Cerebellar nuclear complex (tissue), 1 donor: ENCODE measurements at regions not wholly inside any gene's neighbourhood (a gene's known extent, or its start where the extent isn't known, plus 50 kb on each side); places are given as distances from the start of the nearest gene placed in this dataset.

Experiments
- DNase-seq, 2 experiments: peaks; one replicate each; lab custom pipeline; 2025; lab: John Stamatoyannopoulos, UW

DNA sequence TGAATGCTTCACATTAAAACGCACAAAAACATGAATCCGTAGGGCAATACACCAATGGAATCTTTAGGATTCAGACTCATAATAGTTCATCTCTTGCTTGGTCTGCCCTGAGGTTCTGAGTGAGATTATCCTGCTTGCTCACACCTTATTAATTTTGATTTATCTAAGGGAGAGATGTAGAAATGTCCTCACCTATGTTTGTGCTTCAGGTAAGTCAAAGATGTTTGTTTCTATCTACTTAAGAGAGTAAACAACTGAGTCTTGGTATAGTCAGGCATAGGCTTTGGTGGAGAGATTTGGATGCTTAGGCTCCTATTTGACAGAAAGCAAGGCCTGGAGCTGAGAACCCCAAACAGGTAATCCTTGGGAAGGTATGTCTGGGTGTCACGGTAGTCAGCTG, 231.0 kb upstream of the TNP1 start:
- DNase-seq = no peak

DNA sequence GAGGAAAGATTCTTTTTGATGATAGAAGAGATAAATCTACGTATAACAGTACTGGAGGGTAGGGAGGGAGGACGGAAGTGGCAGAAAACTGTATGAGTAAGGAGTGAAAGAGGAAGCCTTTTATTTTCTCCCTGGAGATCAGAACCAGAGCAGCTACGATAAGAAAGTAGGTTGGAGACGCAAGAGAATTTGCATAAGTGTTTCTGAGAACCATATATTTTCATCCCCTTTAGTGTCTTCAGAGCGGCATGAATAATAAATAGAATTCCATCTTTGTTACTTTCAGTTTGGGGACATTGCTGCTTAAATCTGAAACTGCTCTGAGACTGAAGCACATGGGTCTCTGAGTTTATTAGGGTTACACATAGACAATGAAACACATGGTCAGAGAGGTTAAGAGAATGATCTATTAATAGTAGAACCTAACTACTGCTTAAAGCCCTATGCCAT, 230.2 kb upstream of the TNP1 start:
- no peak for DNase-seq

DNA sequence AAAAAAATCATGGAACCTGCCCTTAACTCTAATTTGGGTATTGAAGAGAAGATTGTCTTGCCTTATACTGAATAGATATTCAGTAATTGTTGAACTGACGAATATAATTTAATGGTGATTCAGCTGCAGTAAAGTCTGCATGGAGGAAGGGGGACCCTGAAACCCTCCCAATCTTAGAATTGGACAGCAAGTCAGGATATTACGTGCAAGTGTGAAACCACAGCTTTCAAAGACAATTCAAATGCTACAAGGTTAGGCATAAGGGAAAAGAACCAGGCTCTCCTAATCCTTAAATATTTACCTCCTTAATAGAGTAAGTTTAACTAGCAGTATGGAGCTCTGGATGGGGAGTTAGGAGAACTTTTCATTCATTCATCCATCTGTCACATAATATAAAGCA, 226.9 kb upstream of the TNP1 start:
- DNase-seq = no peak

DNA sequence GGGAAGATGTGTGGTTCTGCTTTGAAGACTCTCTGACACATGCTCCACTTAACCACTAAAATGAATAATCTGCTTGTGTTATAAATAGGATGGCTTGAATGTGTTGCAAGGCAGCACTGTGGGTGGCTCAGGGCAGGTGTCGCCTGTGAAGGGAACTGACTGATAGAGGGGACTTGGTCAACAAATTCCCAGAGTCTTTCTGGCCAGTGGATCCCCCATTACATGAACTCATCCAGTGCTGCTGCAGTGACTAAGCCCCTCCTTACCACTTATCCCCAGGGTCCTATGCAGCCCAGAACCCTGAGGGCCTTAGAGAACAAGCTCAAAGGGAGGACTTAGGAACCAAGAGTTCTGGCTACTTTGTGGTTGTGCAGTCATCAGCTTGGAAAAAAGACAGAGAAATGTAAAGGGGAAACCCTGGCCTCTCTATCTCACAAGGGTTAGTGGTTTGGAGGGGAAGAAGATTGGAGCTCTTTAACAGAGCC, 226.2 kb upstream of the TNP1 start:
- DNase-seq = no peak

DNA sequence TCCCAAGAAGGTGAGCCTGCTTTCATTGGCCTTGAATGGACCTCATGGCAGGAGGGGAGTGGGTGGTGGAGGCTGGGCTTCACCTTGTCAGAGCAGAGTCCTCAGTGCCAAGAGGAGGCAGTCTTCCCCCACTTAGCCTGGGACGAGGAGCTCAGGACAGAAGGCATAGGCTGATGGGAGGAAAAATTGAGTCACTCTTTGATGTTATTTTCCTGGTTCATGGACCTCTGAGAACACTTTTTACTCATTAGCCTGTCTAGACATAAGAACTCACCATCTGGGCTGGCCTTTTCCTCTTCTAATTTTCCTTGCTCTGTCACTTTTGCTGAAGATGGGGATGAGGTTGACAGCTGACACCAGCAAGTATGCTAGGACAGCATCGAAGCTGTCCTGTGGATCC, 225.7 kb upstream of the TNP1 start:
- DNase-seq = no peak

DNA sequence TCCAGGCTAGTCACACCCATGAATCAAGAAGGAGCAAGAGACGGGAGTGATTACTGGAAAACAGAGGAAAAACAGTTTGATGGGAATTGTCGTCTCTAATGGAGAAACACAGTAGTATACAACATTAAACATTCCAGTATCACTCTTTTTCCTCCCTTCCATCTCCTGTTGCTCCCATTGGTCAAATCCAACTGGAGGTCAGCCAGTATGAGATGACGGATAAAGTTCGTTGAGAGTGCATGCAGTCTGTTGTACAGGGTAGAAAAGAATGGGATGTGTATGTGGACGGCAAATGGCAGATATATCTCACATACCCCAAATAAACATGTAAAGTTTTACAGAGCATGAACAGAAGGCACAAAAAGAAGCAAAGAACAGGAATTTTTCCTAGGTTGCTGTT, 221.9 kb upstream of the TNP1 start:
- DNase-seq = no peak

DNA sequence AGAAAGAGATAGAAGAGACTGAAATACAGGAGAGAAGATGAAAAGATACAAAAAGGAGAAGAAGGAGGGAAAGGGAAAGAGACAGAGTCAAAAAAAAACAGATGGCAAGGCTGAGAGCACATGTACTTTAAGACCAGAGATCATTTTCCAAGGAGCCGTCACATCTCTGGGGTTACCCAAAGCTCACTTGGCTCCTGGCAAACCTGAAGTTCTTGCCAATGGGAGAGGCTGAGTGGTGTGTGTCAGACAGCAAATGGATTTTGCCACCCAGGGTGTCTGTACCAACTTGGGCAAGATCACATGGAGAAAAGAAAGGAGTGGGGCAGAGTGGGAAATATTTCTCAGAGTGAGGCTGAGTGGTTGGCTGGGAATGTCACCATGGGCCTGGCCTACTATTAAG, 219.3 kb upstream of the TNP1 start:
- no peak for DNase-seq

DNA sequence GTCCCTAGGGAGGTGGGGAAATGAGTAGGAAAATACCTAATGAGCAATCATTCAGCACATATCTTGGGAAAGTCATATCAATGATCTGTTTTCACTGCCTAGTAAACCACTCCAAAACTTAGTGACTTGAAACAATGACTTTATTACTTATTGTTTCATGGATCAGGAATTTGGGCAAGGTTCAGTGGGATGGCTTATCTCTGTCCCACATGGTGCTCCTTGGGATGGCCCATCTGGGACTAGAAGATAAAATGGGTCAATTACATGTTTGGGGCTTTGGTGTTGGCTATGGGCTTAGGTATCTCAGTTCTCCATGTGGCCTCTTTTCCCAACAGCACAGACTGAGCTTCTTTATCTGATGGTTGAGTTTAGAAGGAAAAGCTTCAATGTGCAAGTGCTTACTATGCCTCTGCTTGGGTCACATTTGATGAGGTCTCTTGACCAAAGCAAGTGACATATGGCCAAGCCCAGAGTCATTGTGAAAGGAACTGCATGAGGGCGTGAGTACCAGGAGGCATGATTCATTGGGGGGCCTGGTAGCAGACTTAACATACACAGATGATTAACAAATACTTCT, 218.1 kb upstream of the TNP1 start:
- DNase-seq = no peak

DNA sequence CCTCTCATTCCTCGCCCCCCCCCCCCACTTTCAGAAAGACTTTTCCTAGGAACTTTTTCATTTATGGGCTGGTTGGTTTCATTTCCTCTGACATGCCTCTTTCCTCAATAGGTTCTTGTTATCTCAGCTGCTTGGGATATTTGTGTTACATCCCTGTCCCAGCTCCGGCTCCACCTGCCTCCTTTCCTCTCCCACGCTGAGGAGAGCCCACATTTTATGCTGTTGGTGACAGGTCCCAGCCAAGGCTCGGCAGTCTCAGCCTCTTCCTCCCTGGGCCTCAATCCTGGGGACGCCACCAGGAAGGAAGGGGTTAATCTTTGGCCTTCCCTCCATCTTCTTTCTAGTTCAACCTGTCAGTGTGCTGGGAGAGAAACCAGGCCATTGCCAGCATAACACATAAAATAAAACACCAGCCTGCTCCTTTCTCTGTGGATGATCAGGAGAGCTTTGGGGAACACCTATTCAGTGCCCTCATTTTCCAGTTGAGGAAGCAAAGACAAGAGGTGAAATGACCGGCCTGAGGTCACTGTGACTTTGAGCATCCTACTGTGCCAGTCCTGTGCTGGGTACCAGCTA, 216.9 kb upstream of the TNP1 start:
- no peak for DNase-seq

DNA sequence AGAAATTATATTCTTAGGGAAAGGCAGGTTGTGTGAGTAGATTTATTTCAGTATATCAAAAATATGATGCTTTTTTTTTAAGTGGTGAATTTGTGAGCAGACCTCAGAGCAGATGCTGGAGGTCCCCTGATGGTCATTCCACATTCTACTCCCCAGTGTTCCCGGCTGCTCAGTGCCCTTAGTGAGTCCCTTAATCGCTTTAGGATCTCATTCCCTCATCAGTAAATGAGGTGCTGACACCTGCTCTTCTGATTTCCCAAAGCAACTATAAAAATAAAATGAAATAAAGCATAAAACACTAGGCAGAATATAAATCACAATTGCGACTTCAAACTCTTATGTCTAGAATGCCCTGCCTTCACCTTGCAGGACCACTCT, 216.2 kb upstream of the TNP1 start:
- no peak for DNase-seq

DNA sequence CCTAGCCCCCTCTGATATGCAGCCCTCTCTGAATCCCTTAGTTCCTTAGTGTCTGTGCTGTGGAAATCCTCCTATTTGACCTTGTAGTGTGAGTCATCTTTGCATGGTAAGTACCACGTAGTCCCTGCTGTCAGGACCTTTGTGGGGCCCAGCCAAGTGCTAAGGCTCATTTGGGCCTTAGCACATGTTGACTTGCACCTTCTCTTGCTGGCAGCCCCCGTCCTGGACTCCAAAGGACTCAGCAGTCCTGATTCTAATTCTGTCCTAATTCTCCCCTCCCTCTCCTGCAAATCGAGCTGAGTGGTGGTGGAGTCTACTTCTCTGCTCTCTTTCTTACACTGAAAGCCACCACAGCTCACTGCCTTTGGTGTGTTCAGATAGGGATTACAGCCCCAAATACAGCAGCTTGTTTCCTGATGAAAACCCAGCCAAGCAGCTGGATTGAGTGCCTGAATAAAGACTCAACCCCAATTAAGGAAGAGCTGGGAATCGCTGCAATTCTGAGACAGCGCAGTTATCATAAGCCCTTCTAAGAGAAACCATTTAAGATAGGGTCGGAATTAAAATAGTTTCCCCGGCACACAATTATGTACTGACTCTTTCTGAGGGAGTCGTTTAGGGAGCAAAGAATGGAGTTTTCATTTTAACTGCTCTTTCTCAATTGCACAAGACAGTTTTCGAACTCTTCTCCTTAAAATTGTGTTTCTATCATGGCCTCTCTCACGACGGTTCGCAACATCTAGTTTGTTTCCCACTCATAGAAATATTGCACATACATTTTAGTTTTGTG, 215.6 kb upstream of the TNP1 start:
- no peak for DNase-seq

DNA sequence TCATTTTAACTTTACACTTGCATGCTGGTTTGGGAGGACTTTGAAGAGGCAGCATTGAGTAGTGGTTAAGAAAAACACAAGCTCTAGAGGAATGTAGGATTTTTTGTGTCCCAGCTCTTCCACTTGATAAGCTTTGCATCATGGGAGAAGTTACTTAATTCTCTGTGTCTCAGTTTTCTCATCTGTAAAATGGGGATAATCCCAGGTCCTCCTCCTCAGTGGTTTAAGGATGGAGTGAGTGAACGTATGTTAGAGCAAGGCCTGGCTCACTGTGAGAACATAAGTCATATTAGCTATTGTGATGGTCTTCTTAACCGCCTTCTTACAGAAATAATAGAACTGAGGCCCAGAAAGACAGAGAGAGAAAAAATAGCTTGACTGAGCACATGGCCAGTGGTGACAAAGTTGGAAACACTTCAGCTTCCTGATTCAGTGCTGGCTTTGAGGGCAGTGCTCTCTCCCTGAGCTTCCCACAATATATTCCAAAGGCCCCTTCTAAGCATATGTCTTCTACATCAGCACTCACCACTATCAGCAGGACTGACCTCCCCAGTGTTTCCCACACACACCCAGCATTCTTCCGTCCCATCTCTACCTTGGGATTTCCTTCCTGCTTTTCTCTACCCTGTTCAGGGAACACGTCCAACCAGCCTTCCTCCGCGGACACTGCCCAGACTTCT, 214.9 kb upstream of the TNP1 start:
- no peak for DNase-seq

DNA sequence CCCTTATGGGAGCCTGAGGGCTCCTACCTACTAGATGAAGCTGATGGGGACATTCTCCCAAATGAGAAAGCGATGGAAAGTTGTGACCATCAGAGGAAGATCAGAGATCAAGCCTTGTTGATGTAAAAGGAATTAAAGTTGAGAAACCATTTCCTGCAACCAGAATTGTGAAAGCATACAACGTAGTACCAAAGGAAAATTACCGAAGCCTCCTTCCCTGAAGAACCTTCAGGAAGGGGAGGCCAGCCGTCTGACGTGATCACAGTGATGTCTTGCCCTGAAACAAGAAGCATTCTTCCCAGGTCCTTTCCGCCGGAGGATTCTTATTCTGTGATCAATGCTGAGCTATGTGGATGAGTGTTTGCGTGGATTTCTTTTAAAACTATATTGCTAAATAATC, 211.6 kb upstream of the TNP1 start:
- no peak for DNase-seq

DNA sequence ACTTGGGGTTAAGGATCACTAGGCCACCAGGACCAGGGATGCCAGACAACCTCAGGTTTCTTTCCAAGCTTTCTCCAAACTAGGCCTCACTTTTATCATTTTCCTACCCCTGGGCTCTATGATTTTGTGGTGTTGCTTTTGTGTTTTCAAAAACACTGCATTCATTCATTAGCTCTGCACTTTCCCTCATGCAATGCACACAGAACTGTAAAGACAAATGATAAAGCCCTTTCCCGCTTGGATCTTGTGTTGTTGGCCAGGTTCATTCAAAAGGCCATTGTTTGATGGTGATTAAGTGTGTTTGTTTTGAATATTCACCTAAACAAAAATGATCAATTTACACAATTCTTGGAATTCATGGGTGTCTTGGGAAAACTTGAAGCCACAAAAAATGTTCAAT, 210.7 kb upstream of the TNP1 start:
- no peak for DNase-seq

DNA sequence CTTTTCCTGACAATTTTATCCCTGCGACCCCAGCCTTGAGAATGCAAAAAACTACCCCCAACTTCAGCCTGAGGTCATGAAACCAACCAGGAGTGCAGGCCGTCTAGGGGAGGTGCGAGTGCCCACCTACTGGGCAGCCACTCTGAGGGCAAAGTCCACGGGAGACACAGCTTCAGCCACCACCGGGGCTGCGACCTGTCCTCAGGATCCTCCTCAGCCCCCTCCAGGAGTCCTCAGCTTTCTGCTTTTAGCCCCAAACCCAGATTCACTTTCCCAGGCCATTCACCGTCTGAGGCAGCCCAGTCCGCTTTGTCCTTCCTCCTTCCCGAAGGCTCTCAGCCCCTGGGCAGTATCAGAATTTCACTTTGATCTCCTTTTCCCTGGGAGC, 210.2 kb upstream of the TNP1 start:
- no peak for DNase-seq

DNA sequence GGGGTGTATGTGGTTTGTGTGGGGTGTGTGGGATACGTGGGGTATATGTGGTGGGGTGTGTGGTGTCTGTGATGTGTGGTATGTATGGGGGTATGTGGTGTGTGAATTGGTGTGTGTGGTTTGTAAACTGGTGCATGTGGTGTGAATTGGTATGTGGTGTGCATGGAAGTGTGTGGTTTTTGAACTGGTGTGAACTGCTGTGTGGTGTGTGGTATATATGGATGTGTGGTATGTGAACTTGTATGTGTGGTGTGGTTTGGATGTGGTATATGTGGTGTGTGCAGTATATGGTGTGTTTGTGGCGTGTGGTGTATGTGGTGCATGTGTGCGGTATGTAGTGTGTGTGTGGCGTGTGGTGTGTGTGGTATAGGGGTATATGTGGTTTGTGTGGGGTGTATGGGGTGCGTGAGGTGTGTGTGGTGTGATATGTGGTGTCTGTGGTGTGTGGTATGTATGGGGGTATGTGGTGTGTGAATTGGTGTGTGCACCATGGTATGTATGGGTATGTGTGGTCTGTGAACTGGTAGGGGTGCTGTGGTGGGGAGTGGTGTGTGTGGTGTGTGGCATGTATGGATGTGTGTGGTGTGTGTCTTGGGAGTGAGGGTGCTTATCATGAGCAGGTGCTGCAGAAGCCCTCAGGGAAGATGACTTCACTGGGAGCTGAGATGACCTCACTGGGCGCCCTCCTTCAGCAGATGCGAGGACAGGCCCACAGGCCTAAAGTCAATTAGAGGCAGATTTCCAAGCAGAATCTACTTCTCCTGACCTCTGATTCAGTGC, 209.6 kb upstream of the TNP1 start:
- DNase-seq = no peak

DNA sequence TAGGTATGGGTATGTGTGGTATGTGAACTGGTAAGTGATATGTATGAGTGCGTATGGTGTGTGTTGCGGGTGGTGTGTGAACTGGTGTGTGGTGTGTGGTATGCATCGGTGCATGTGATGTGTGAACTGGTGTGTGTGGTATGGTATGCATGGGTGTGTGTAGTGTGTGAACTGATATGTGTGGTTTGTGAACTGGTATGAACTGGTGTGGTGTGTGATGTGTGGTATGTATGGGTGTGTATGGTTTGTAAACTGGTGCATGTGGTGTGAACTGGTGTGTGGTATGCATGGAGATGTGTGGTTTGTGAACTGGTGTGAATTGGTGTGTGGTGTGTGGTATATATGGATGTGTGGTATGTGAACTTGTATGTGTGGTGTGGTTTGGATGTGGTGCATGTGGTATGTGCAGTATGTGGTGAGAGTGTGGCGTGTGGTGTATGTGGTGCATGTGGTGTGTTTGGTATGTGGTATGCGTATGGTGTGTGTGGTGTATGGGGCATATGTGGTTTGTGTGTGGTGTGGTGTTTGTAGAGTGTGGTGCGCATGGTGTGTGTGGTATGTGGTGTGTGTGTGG, 208.9 kb upstream of the TNP1 start:
- DNase-seq = no peak

DNA sequence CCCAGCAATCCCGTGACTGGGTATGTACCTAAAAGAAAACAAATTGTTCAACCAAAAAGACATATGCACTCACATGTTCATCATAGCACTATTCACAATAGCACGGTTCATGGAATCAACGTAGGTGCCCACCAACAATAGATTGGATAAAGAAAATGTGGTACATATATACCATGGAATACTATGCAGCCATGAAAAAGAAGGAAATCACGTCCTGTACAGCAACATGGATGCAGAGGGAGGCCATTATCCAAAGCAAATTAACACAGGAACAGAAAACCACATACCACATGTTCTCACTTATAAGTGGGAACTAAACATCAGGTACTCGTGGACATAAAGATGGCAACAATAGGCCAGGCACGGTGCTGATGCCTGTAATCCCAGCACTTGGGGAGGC, 207.9 kb upstream of the TNP1 start:
- no peak for DNase-seq

DNA sequence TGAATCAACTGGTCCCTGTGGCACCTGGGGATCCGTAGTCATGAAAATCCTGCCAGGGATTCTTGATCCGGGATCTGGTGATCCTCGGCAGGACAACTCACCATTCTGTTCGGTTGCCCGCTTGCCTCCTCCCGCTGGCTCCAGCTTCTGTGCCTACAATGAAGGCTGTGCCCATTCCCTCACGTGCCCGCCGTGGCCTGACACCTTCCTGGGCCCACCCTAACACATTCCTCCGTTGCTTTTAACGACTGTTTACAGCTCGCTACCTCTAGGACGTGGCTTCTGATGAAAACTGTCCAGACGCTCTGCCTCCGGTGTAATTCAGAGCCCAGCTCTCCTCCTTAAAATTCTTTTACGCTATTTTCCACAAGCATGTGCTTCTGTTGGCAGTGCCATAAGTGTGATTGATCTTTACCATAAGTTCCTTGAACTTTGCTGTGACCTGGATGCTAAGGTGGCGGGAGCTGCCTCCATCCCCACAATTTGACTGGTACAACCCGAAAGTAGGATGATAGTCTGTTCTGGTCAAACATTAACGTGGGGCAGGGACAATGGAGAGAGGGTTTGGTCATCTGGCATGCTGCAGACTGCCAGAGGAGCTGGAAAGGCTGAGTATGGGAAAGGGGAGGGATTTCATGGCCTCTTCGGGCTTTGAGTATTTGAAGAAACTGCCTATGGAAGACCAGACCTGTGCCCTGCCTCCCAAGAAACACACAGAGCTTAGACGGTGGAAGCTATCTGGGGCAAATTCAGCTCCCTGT, 206.8 kb upstream of the TNP1 start:
- DNase-seq = no peak

DNA sequence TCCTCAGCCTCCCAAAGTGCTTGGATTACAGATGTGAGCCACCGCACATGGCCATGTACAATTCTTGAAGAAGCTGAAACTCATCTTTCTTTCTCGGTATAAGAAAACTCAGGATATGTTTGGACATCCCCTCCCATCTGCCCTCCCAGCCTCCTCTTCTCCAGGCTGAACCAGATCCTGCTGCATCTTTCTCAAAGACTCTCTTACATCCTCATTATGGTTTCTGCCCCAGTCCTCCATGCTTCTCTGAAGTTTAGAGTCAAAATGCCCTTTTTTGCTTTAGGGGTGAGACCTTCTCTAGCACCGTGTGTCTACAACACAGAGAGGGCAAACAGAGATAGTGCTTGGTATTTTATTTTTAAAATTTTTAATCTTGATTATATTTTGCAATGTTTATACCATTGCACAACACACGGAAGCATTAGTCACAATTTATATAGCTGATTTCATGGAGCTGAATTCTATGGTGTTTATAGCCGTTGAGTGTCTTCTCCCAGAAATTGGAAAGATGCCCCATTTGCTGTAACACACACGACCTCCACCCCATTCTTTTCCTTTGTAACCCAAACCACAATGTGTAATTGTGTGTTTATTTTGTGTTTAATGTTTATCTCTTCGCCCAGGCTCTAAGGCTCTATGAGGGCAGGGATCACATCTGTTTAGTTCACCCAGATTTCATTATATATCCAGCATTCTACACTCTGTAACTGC, 206.0 kb upstream of the TNP1 start:
- no peak for DNase-seq

DNA sequence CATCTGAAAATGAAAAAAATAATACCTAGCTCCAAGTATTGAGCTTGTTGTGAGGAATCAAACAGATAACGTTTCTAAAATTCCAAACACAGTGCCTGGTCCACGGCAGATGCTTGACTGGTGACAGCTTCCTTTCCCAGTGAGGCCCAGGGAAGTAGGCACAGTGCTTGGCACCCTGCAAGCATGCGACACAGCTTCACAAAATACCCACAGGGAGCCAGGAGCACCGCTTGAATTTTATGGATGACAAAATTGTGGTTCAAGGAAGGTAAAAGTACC, 205.1 kb upstream of the TNP1 start:
- no peak for DNase-seq
